HG03139 (cell line): ENCODE measurements at regions not wholly inside any gene's neighbourhood (a gene's known extent, or its start where the extent isn't known, plus 50 kb on each side); places are given as distances from the start of the nearest gene placed in this dataset.

ENCODE experiments used
- ATAC-seq: cut with Tn5 transposase; IDR thresholded peaks from one replicate; pipeline ENCODE4 v1.9.1; 2021; ENCODE audit not compliant: unreplicated experiment

- ATAC-seq: no peak
These were observed 99.8 kb upstream of the ROPN1 start for GRCh38 chr3:124091716-124092115.

DNA sequence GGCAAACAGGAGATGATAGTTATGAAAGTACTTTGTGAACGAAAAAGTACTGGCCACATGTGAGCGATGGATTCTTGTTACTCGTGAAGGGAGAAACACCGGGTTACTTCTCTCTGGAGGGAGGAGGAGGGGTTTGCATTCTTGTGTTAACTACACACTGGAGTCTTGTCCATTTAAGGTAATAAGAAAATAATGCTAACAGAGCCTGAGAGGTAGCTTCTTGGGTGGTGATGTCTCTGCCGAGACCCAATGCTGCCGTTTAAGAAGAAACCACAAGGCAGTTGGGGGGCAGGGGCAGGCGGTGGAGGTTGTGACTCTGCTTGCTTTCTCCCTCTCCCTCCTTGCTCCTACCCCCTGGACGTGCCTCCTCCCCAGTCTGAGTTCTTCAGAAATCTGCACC, 100.9 kb upstream of the ROPN1 start:
- no peak for ATAC-seq

DNA sequence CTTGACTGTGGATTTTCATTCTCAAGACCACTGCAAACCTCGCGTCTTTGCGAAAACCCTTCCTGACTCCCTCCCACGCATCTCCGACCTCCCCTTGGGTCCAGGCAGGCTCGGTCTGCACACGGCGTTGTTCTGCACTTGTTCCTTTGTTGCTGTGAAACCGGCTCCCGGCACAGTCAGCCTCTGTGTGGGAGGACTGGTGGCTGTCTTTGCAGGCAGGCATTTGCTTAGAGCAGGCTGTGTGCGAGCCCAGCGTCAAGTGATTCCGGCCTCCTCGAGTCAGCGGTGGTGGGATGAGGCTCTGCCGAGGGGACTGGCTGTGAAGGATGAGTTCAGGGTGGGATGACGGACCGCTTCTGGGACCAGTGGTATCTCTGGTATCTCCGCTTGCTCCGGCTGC, 102.6 kb upstream of the ROPN1 start:
- ATAC-seq: no peak

- ATAC-seq: no peak
These were observed 105.6 kb upstream of the ROPN1 start for GRCh38 chr3:124097362-124098131.

GRCh38 chr3:124101643-124102042, 109.7 kb upstream of the ROPN1 start:
- ATAC-seq: no peak

- ATAC-seq: no peak
These were observed 115.4 kb upstream of the ROPN1 start for GRCh38 chr3:124107104-124107890.

- ATAC-seq: no peak
These were observed 116.5 kb upstream of the ROPN1 start for GRCh38 chr3:124108446-124108845.

DNA sequence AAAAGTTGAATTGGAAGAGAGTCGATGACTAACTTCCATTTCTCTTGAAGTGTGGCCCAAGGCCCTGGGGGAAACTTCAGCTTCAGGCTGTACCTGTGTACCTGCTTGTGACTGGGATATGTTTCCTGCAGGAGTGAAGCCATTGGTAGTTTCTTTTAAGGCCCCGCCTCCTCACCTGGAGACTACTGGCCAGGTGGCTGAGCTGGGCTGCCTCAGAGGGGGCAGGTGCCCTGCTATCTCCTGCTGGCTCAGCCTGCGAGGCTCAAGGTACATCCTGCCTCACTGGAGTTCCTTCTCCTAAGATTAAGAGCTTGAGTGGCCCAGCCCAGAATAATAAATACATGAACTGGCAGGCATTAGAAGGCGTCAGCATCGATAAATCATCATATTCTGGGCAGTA, 121.6 kb upstream of the ROPN1 start:
- no peak for ATAC-seq

DNA sequence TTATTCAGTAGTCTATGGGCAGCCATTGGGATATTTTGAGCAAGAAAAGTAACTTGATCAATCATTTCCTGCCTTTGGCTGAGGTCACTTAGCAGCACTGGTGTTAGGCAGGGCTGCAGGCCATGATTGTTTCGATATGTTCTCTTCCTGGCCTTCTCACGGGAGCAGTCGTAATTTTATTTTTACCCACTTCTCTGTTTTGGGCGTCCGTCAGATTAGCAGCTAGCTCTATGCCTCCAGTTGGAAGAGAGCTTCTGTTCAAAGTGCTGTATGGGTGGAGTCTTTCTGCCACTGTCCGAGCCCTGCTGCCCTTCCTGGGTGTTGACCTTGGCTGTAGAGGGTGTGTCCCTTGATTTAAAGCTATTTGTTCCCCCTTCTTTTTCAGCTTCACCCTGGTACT, 123.4 kb upstream of the ROPN1 start:
- no peak for ATAC-seq

- ATAC-seq: no peak
These were observed 124.0 kb upstream of the ROPN1 start for GRCh38 chr3:124115956-124116355.

GRCh38 chr3:124116906-124117305, 125.0 kb upstream of the ROPN1 start:
- ATAC-seq: no peak

DNA sequence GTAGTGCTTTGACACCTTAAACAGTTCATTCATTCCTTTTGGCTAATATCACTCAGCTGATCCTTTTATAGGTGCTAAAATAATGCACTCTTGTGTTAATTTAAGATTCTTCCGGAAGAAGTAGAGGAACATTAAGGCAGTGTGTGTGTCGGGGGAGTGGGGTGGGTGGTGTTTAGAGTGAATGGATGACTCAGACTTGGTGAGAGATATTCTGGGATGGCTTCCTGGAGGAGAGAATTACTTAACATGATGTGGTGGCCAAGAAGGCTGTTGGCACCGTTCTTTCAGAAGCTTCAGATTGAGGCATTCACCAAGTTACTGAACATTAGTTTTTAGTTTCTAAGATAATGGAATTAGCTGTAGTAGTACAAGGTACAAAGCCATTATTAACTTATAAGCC, 125.6 kb upstream of the ROPN1 start:
- ATAC-seq: no peak

- ATAC-seq: no peak
These were observed 126.5 kb upstream of the ROPN1 start for GRCh38 chr3:124118397-124118796.

DNA sequence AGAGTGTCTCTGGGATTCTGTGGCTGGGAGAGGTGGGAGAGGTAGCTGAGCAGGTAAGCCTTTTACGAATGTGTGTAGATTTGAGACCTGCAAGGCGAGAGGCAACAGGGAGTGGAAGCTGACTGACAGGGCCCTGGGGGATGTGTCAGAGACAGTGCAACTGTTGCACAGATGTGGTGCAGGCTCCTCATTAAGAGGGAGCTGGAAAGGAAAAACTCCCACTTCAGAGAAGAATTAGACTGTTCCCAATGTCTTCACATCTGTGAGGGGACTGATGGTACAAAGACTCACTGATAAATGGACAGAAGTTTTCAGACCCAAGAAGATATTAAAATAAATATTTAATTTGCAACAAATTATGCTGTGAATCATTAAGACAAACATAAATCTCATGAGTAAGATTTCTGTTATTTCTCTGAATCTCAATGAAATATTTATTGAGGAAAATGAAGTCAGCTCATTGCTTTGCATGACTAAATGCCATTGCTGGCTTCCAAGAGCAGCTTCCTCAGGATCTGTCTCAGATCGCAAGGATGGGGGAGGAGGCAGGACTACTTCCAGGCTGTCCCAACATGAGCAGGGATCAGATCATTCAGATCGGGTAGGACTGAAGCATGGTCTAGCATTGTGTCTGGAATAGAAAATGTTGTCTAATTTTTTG, 127.3 kb upstream of the ROPN1 start:
- ATAC-seq: no peak

DNA sequence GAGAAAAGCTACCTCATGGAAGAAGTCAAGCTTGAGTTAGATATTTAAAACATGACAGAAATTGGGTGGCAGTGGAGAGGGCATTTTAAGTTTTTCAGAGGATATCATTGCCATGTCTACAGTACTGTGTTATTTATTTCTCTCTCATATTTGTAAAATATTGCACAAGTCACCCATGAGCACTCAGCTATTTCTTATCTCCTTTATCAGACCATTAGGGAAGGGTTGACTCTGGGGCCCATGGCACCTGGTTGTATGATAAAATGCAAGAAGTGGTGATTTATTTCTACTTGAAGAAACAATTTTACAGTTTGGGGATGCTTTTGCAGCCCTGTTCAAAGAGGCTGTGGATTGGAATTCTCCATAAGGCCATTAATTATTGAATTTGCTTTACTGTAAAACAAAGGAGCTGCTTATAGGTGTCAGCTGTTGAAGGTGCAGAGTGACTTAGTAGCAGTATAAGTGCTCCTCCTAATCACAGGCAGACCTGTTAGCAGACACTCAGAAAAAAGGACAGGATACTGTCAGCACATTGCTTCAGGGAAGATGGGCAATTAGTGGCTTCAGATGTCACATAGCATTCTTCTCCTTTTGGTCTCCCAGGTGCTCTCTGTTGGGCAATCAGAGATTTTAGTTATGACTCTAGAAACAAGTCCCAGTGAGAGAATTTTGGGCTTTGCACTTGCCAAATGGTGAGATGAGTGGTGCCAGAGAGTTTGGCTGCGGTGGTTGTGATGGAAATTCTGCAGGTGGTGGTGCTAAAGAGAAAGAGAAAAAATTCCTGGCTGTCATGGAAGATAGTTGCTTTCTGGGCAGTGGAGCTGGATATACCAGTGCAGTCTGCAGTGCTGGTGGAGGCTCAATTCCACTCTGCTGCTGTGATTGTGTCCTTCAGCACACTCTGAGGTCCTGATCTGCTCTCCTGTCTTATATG, 129.7 kb upstream of the ROPN1 start:
- no peak for ATAC-seq

- no peak for ATAC-seq
These were observed 133.4 kb upstream of the ROPN1 start for GRCh38 chr3:124125315-124125714.

DNA sequence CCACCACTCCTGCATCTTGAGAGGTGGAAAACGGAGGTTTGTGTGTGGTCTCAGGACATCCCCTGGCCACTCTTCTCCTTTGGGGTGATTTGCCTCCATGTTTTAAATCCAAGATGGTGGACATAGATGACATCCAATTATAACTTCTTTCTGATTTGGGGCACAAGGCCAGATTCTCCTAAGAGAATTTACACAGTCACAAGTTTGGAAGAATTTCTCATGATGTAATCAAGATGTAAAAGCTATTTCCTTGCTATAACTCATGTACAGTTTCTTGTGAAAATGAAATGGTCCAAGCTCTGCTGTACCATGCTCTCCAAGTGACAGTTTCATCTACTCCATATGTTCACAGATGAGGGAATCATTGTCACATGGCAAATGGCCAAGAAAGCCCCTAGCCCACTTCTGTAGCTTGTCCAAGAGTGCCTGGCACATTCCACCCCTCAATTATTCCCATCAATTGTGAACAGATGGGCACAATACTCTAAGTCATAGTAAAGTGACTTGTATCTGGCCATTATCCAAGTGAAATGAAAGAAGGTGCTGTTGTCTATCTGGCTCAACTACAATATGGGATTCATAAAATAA, 134.6 kb upstream of the ROPN1 start:
- no peak for ATAC-seq

DNA sequence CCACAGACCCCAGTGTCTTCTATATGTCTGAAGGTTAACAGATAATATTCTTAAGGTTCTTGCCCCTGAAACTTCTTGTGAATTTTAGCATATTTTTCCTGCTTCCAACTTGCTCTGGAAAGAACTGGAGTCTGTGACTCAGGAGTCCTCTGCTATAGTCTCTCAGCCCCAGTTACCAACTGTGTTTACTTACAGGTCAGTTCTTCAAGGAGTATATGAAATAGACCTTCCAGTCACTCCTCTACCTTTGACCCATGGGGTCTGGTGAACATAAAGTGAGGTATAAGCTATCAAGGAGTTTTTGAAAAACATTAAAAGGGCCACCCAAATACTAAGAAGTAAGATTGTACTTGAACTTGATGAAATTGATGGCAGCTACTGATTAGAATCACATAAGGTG, 139.2 kb upstream of the ROPN1 start:
- ATAC-seq: no peak

GRCh38 chr3:124131580-124131979, 139.7 kb upstream of the ROPN1 start:
- no peak for ATAC-seq

GRCh38 chr3:124132813-124133212, 140.9 kb upstream of the ROPN1 start:
- no peak for ATAC-seq
